ENCODE measurements at regions not wholly inside any gene's neighbourhood (a gene's known extent, or its start where the extent isn't known, plus 50 kb on each side); places are given as distances from the start of the nearest gene placed in this dataset.

DNA sequence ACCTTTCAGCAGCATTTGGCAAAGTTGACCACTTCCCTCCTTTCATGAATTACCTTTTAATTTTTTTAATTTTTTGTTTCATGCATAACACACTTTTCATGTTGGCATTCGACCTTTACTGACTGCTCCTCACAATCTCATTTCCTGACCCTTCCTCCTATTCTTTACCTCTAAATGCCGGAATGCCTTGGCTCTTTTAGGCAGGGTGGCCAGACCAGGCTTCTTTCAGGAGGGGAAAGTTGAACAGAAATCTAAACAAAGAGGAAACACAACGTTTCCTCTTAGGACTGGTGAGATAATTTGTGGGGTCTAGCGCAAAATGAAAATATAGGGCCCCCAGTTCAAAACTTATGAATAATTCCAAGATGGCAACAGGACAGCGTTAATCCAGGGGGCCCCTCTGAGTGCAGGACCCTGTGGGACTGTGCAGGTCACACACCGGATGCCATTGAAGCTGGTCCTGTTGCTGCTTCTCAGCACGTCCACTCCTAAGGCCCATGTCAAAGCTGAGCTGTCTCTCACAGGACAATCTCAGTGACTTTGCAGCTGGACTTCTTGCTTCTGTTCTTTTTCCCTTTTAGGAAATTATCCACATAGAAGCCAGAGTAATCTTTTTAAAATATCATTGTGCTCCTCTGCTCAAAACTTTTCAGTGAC lies 313.8 kb downstream of the HDGFL1 start:
- no peak for DNase-seq (ENCODE audit: low spot score)

DNA sequence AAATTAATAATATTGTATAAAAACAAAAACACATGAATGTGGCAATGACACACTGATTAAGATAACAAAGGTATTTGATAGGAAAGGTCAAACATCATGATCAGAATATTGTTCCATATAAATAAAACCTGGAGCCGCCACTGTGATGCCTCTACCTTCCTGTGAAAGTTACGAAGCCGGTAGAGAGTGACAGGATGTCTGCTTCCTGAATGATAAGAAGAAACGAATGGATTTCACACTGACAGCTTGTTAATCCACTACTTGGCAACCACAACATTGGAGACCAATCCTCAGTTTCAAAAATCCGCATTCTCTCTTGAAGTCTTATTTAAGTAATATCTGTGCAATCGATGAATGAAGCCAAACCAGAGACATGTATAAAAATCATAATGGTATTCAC lies 315.1 kb downstream of the HDGFL1 start:
- no peak for DNase-seq (ENCODE audit: low spot score)

DNA sequence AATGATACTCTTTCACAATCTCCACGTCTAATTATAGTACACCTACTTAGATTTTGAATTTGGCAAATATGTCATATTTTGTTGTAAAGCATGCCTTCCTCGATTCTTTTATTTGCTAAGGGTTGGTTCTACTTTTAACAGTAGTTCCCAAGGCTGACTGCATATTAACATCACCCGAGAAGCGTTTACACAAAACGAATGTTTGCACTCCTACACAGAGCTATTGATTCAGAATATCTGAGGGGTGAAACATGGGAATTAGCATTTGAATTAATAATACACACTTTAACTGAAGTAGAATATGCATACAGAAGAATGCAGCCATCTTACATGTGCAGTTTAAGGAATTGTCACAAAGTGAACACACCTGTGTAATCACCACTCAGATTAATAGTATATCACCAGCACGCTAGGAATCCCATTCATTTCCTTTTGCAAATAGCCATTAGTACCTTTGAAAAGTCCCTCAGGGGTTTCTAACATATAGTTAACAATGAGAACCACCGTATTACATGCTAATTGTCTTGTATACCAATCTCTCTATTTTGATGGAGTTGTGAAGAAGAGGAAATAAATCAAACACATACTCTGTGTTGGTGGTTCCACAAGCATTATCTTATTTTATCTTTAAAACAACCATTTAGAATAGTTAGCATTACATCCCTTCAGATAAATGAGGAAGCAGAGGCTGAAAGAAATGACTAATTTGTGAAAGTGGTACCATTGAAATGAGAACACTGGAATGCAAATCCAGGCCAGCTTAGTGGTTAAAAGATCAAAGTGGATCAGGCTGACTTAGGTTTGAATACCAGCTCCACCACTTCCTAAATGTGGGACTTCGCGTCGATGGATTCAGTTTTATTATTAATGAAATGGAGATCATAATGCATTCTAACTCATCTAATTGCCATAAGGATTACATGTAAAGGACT lies 317.6 kb downstream of the HDGFL1 start:
- DNase-seq (ENCODE audit: low spot score): no peak

DNA sequence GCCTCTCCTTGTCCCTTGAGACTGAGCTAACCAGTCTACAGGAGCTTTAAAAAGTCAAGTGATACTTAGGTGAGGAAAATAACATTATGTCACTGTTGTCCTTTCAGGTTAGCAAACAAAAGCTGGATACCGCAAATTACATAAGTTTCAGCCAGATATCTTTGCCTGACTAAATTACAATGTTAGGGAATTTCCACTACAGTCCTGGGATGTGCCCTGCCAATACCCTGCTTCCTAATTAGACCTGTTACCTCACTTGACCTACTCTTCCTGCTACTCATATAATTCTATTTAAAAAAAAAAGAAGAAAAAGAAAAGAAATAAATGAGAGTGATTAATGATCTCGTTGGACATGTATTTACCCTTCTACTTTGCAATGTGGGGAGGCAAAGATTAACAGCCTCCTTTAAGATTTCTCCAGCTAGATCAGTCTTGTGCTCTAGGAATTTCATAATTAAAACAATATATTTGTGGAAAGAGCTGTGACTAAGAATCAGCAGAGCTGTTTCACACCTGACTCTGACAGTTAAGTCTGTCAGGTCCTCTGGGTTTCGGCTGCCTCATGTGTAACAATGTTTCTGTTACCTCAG lies 318.9 kb downstream of the HDGFL1 start:
- DNase-seq (ENCODE audit: low spot score): no peak

DNA sequence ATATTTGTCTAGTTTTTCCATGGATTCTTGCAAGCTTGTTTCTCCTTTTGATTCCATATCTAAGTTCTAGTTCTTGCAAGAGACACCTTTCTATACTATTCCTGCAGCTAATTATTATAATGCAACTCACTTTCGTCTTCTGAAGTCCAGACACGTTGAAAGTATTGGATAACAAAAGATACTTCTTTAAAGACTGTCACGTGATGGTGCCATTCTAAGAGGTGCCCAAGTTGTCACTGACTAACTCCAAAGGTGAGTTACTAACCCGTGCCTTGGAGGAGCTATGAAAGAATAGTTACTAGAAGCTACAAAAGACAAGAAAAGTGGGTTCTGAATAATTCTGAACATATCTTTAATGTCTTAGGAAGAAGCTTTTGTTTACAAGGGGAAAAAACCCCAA lies 322.6 kb downstream of the HDGFL1 start:
- no peak for DNase-seq (ENCODE audit: low spot score)

DNA sequence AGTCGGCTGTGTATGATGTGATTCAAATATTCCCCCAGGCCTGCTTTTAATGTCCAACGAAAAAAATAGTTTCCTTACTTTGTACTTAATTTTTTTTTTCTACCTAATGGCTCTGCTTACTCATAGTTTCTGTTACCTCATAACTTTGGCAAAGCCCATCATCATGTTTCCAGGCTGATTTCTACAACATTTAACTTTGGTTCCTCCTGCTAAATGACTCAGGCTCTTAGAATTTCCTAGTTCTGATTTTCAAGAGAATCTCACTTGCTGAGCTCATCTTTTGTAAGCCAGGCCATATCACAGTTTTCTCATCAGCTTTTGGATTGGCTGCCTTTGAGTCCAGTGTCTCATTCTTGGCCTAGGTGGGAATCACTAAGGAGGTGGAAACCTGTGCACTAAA lies 323.1 kb downstream of the HDGFL1 start:
- DNase-seq (ENCODE audit: low spot score): peak; percentile 76

DNA sequence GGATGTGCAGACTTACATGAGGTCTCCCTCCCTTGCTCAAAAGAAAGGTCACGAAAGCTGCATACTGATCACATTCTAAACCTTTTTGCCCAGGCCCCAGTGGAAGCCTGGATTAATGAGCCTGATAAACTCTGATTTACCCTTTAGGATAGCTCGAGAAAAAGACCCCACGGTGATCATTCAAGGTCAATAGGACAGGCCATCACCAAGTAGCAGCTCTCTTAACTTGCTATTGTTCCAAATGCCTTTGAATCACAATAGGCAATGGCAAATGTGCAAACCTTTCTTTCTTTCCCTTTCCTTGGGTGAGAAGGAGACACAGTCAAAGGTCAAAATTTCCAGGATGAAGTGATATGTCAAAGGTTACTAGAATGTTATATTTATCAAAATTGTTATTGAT lies 327.3 kb downstream of the HDGFL1 start:
- DNase-seq (ENCODE audit: low spot score): no peak

DNA sequence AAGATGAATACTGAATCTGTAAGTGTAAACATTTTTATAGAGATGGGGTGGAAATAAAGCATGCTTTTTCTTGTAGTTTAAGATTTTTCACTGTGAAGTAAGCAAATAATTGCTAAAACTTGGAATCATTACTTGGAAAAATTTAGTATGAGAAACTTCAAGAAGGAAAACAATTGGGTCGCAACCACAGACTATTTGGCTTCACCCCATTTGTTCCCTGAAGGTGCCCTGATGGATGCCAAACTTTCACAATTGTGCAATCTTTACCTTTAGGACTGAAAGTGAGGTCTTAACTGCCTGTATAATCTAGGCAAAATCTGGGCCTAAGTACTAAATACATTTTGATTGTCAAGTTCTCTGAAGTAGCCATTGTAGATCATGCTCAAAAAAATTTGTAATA lies 330.1 kb downstream of the HDGFL1 start:
- DNase-seq (ENCODE audit: low spot score): no peak

DNA sequence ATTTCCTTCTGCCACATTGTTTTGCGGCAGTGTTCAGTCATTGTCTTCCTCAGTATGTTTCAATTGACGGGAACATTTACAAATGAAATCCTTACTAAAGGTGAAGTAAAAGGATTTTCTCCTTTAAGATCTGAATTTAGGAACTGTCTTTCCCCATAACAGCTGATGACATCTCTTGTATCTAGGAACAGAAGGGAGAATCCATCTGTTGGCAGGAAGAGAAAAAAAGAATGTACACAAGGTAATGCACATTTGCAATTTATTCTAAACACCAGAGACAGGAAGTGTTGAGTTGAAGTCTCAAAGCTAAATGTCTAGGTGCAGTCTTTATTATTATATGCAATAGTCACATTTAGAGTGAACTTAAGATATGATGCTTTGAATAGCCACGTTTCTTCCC lies 334.5 kb downstream of the HDGFL1 start:
- no peak for DNase-seq (ENCODE audit: low spot score)

DNA sequence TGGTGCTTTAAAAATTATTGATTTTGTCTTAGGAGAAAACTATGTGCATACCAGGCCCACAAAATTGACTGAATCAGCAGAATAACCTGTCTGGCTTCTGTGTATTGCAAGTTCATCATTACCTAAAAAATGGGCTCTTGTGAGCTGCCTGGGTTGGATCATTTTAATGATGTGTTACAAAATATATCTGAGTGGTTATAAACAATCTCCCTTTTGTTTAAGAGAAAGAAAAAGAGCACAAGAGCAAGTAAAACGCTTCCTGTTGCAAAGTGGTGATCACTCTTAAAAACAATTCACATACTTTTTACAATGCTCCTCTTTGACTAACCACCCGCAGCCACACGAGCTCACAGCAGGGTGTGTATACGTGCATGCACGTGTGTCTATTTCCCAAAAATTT lies 335.1 kb downstream of the HDGFL1 start:
- no peak for DNase-seq (ENCODE audit: low spot score)

DNA sequence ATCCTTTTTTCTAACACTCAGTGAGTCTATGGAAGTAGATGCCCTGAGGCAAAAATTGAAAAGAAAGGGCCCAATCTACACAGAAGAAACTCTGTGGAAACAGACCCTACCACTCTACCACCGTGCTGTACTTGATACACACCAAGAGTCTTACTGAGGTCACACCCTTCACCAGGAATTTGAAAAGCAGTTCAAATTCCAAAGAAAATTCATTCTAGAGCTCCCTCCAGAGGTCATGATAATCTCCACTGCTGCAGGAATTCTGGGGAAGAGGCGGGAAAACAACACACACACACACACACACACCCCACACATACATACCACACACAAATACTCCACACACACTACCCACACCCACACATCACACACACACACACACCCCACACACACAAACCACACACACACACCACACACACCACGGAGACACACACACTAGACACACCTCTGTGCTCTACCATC lies 336.8 kb downstream of the HDGFL1 start:
- DNase-seq (ENCODE audit: low spot score): peak; percentile 42

DNA sequence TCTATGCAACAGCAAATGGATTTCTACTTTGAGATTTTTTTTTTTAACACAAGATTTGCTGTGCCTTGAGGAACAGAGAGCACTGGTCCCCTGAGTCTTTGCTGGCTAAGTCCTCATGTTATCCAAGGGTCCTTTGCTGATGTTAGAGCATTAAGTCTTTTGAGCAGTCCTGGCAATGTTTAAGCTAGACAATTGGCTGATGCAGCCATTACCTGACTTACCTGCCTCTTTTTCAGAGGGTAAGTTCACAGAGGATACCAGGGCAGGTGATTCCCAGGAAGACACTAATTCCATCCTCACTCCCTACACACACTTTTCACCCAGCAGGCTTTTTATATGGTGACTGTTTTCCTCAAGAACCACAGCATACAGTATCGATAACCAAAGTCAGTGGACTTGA lies 337.7 kb downstream of the HDGFL1 start:
- DNase-seq (ENCODE audit: low spot score): no peak

DNA sequence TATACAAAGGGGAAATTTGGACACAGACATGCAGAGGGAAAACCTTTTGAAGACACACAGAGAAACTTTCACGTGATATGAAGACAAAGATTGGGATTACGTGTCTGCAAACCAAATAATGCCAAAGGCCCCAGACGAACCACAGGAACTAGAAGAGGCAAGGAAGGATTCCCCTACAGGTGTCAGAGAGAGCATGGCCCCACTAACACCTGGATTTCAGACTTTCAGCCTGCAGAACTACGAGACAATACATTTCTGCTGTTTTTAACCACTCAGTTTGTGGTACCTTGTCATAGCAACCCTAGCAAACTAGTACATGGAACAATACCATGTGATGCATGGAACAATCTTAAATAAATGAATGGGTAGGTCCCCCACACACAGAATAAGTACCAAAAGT lies 341.0 kb downstream of the HDGFL1 start:
- no peak for DNase-seq (ENCODE audit: low spot score)

DNA sequence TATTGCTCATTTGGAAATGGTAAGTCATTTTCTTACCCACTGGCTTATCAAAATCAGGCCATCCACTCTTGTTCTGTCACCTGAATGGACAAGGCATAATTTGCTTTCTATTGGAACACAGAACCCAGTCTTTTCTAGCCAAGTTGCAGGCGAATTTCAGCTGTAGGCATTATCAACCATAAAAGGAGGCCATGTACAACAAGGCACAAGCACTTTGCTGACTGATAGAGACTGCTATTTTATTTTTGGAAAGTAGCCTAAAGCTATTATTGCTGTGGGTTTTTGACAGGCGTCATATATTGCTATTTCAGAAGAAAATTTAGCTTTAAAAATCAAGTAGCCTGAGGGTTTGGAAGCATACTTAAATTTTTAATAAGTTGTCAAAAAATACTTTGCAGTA lies 344.2 kb downstream of the HDGFL1 start:
- DNase-seq (ENCODE audit: low spot score): no peak

DNA sequence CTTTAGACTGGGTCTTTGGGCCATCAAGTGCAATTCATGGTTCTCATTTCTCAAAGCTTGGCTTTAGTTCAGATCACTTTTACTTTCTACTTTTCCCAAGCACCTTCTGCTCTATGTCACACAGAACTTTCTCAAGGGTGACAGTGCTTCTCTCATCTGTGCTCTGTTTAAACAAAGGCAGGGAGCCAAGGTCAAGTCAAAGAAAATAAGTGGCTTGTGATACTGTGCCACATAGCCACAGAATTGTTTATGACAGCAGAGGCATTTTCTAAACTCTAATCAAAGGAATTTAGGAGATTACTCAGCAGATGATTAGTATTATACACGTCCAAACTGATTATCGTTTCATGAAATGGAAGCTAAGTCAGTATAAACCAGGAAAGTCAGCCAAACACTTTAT lies 348.0 kb downstream of the HDGFL1 start:
- no peak for DNase-seq (ENCODE audit: low spot score)

DNA sequence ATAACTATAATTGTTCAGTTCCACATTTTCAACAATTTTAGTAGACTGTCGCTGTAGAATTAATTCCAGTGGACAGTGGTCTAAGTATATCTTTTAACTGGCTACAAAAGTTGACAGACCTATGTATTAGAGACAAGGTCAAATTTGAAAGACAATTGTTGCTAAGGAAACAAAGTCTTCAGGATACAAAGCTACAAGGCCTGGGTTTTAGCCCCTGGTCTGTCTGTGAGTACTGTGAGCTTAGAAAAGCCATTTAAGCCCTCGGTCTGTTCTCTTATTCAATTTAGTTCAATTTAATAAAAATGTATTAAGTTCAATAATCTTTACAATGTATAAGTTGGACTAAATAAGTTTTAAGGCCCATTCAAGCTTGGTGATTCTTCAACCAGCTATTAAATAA lies 352.5 kb downstream of the HDGFL1 start:
- DNase-seq (ENCODE audit: low spot score): no peak

DNA sequence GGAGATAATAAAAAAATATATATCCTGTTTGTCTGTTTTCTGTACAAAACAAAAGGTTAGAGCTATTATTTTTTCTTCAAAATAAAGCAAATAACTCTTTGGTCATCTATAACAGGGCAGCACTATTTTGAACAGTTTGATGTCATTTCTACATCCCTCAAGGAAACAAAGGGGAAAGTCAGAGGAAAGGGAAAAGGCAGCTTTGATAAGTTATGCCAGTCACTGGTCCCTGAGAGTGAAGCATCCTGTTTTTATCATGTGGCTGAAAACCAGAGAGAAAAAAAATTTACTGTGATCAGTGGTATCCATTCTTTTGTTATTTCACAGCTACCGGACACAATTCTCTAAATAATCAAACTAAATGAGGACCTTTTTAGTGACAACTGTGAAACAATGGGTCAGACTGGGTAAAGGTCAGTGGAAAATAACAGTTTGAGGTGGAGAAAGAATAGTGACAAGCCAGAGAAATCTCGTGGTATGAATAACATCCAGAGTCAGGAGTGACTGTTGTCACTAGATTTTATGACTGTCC lies 356.0 kb downstream of the HDGFL1 start:
- no peak for DNase-seq (ENCODE audit: low spot score)

DNA sequence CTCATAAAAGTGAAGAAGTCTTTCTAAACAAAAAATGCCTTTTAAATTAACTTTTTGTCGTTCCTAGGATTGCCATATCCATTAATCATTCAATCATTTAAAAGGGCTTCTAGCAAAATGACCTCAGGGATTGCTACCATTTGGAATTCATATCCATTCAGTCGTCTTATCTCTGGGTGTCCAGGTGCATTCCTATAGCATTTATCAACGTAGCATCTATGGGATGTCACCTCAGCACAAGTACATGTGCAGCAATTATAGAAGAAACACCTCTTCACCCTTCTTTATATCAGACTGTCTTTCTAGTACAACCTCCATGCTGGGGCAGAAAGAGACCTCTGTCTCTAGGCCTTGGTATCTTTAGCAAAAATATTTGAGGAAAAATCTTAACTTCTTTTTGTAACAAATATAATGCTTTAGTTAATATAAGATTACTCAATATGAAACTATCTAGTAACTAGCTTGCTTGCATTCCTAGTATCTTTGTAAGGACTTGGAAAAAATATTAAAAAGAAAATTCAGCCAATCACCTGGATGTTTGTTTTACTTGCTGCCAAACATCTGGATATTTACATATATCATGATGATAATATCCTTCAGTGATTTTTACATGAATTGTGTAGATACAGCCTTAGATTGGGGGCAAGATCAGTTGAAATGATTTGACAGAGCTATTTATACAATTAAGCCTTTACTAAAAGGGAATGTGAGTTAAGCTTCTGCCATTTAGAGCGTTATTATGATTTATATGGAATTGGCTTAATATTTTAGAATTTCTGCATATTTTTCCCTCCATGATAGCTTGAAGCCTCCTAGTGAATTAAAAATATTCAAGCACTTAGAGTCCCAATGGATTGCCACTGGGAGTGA lies 356.8 kb downstream of the HDGFL1 start:
- DNase-seq (ENCODE audit: low spot score): no peak

DNA sequence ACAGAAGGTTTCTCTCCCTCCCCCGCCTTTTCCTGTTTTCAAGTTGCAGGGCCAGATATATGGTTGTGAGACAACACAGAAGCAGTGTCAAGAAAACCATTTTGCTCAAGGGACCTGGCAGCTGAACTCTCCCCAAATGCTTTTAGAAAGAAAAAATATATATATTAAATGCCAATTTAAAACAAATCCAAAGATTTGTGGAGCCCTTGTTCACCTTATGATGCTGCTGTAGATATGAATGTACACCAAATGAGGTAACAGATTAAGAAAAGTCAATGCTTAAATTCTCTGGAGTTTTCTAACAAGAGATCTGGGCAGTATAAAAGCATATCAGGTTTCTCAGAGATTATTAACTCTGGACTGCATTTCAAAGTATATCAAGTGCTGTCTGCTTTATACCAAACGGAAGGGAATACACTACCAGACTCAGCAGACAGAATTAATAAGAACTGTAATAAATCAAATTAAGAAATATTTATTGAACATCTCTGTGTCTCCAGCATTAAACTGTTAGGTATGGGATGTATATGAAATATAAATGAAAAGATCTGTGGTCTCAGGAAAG lies 357.5 kb downstream of the HDGFL1 start:
- no peak for DNase-seq (ENCODE audit: low spot score)

DNA sequence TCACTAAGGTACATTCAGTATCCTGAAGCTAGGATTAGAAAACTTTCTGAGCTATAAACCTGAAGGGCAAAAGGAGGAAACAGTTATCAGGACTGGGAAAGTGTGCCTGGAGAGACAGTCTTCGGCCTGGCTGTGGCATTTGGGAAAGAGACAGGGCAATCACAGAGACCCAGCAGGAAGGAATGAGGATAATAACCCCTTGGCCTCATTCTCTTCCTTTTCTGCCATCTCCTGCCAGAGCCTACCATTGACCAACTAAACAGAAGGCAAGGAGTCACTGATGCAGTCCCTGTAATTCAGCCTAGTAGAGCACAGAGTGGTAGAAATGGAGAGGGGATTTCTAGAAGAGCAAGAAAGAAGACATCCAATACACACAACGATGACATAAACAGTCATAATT lies 359.4 kb downstream of the HDGFL1 start:
- no peak for DNase-seq (ENCODE audit: low spot score)

DNA sequence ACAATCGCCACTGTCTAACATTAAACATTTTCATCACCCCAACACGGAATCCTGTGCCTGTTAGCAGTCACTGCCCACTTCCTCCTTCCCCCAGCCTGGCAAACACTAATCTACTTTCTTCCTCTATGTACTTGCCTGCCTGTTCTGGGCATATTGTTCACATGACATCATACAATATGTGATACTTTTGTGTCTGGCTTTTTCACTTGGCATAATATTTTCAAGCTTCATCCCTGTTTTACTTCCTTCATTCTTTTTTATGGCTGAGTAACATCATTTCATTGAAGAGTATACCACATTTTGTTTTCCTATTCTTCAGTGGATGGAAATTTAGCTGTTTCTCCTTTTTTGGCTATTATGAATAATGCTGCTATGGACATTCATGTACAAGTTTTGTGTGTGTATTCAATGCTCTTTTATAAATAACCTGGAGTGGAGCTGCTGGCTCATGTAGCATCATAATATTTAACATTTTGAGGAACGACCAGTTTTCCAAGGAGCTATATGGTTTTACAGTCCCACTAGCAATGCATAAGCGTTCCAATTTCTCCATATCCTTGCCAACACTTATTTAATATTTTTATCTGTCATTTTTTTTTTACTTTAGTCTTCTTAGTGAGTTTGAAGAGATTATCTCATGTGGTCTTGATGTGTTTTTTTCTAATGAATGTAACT lies 360.1 kb downstream of the HDGFL1 start:
- DNase-seq (ENCODE audit: low spot score): no peak
